ENCODE measurements at regions not wholly inside any gene's neighbourhood (a gene's known extent, or its start where the extent isn't known, plus 50 kb on each side); places are given as distances from the start of the nearest gene placed in this dataset.

- no peak for ATAC-seq
- H3K4me1 ChIP-seq = no peaks in the 10 kb centered on the region
- no peak overlapping the region for H3K4me3 ChIP-seq
- H3K27me3 ChIP-seq = no peaks in the 10 kb centered on the region
- no peak for TF ChIP-seq POLR2A (IDR thresholded peaks at IDR 0.05)
- TF ChIP-seq CTCF (IDR thresholded peaks at IDR 0.05) = no peak
- intact Hi-C loops (cut with DNase I) = no loop called here
- 67 to 75% methylated on average over 2 of the region's 2 CpGs for WGBS, 2 donors
- DNase-seq = no peak
- no peaks in the 10 kb centered on the region for H3K9me3 ChIP-seq
- no peak overlapping the region for H3K27ac ChIP-seq
- H3K36me3 ChIP-seq (replicated peaks in 1 of 2; ENCODE audit: insufficient read depth in 1 of 2, low read depth in 2 of 2) = no peaks in the 10 kb centered on the region
These were observed 345.4 kb upstream of the SEMA6D start for GRCh38 chr15:47371939-47372338.

GRCh38 chr15:47374222-47374621 lies 343.1 kb upstream of the SEMA6D start:
- TF ChIP-seq CTCF (IDR thresholded peaks at IDR 0.05) (peak in 3 of 7 experiments; percentile 22 to 46 (median 26)), POLR2A (IDR thresholded peaks at IDR 0.05) (no peak)
- ATAC-seq (no peak), DNase-seq (peak in 1 of 4 donors; percentile 10)
- Histone ChIP-seq H3K36me3 (replicated peaks in 1 of 2; ENCODE audit: insufficient read depth in 1 of 2, low read depth in 2 of 2) (no peaks in the 10 kb centered on the region), H3K27me3 (no peaks in the 10 kb centered on the region), H3K4me1 (no peaks in the 10 kb centered on the region), H3K4me3 (no peak overlapping the region), H3K27ac (no peak overlapping the region), H3K9me3 (no peaks in the 10 kb centered on the region)
- WGBS, 2 donors = 26 to 40% methylated on average over 1 of the region's 1 CpG
- intact Hi-C loops (cut with DNase I) = no loop called here

- H3K36me3 ChIP-seq (replicated peaks in 1 of 2; ENCODE audit: insufficient read depth in 1 of 2, low read depth in 2 of 2) = no peaks in the 10 kb centered on the region
- H3K4me3 ChIP-seq = no peak overlapping the region
- 66 to 88% methylated on average over 3 of the region's 3 CpGs for WGBS, 2 donors
- no peaks in the 10 kb centered on the region for H3K27me3 ChIP-seq
- DNase-seq (no peak), ATAC-seq (no peak)
- intact Hi-C loops (cut with DNase I) = no loop called here
- TF ChIP-seq CTCF (IDR thresholded peaks at IDR 0.05) (no peak), POLR2A (IDR thresholded peaks at IDR 0.05) (no peak)
- H3K27ac ChIP-seq = no peak overlapping the region
- no peaks in the 10 kb centered on the region for H3K4me1 ChIP-seq
- H3K9me3 ChIP-seq = no peaks in the 10 kb centered on the region
These were observed 341.1 kb upstream of the SEMA6D start for GRCh38 chr15:47376190-47376589.

GRCh38 chr15:47377465-47377864 lies 339.8 kb upstream of the SEMA6D start:
- no peak for ATAC-seq
- H3K27me3 ChIP-seq = no peaks in the 10 kb centered on the region
- no peaks in the 10 kb centered on the region for H3K9me3 ChIP-seq
- no peak overlapping the region for H3K27ac ChIP-seq
- TF ChIP-seq POLR2A (IDR thresholded peaks at IDR 0.05) (no peak), CTCF (IDR thresholded peaks at IDR 0.05) (no peak)
- H3K4me3 ChIP-seq = no peak overlapping the region
- no peak for DNase-seq
- WGBS, 2 donors = 37 to 50% methylated on average over 2 of the region's 2 CpGs
- no peaks in the 10 kb centered on the region for H3K36me3 ChIP-seq (replicated peaks in 1 of 2; ENCODE audit: insufficient read depth in 1 of 2, low read depth in 2 of 2)
- intact Hi-C loops (cut with DNase I) = no loop called here
- H3K4me1 ChIP-seq = no peaks in the 10 kb centered on the region

GRCh38 chr15:47378527-47378926 lies 338.8 kb upstream of the SEMA6D start:
- no peak overlapping the region for H3K4me3 ChIP-seq
- intact Hi-C loops (cut with DNase I) = no loop called here
- no peaks in the 10 kb centered on the region for H3K27me3 ChIP-seq
- H3K4me1 ChIP-seq = no peaks in the 10 kb centered on the region
- H3K27ac ChIP-seq = no peak overlapping the region
- TF ChIP-seq POLR2A (IDR thresholded peaks at IDR 0.05) (no peak), CTCF (IDR thresholded peaks at IDR 0.05) (no peak)
- no peaks in the 10 kb centered on the region for H3K36me3 ChIP-seq (replicated peaks in 1 of 2; ENCODE audit: insufficient read depth in 1 of 2, low read depth in 2 of 2)
- DNase-seq (no peak), ATAC-seq (no peak)
- WGBS, 2 donors = 38 to 42% methylated on average over 2 of the region's 2 CpGs
- no peaks in the 10 kb centered on the region for H3K9me3 ChIP-seq

Data from body of pancreas (tissue), 4 donors.